WTC11 (cell line): ENCODE measurements at regions not wholly inside any gene's neighbourhood (a gene's known extent, or its start where the extent isn't known, plus 50 kb on each side); places are given as distances from the start of the nearest gene placed in this dataset.

ENCODE experiments used
- ATAC-seq: fragments of 200-7000 bp; cut with Tn5 transposase; 2 replicates; pipeline ENCODE4 v1.10.0; 2021; ENCODE audit warnings: mild to moderate bottlenecking, moderate library complexity
- CTCF ChIA-PET: fragments of 300-600 bp; sonication (Branson Sonifier 250); formaldehyde crosslinking; loops from one replicate; lab custom pipeline; 2021; ENCODE audit warnings: antibody characterized with exemption; lab: Charles Lee
- POLR2A ChIA-PET: fragments of 350-600 bp; sonication (Branson Sonifier 250); formaldehyde crosslinking; loops from one replicate; lab custom pipeline; 2021; ENCODE audit warnings: antibody characterized with exemption; lab: Charles Lee
- DNase-seq: peaks from one replicate; pipeline ENCODE4 v3.0.0; 2021; ENCODE audit warnings: low spot score
- H3K27ac Mint-ChIP-seq: 2 replicates; pipeline ENCODE4 v1.8.0; 2021; ENCODE audit warnings: mixed read lengths
- H3K27me3 Mint-ChIP-seq: 2 replicates; pipeline ENCODE4 v1.8.0; 2021; ENCODE audit warnings: low read depth, mild to moderate bottlenecking, moderate library complexity, mixed read lengths
- H3K36me3 Mint-ChIP-seq: 2 replicates; pipeline ENCODE4 v1.8.0; 2021; ENCODE audit warnings: mixed read lengths
- H3K4me1 Mint-ChIP-seq: 2 replicates; pipeline ENCODE4 v1.8.0; 2022; ENCODE audit warnings: mixed read lengths
- H3K4me3 Mint-ChIP-seq: 2 replicates; pipeline ENCODE4 v1.8.0; 2021; ENCODE audit warnings: mild to moderate bottlenecking, moderate library complexity, mixed read lengths
- H3K9me3 Mint-ChIP-seq: 2 replicates; pipeline ENCODE4 v1.8.0; 2021; ENCODE audit warnings: mixed read lengths
- ARID4B ChIP-seq: sonication (generic); formaldehyde crosslinking; IDR thresholded peaks from 2 replicates; pipeline ENCODE4 v1.8.0; 2023; ENCODE audit warnings: missing genetic modification reagents, mild to moderate bottlenecking, borderline replicate concordance
- CBFB ChIP-seq: sonication (generic); formaldehyde crosslinking; IDR thresholded peaks from 2 replicates; pipeline ENCODE4 v1.8.1; 2022; ENCODE audit warnings: mild to moderate bottlenecking, low read depth, missing genetic modification reagents
- E2F4 ChIP-seq: sonication (generic); formaldehyde crosslinking; IDR thresholded peaks from 2 replicates; pipeline ENCODE4 v1.8.1; 2022; ENCODE audit warnings: low read depth, mild to moderate bottlenecking, moderate library complexity, missing genetic modification reagents, borderline replicate concordance
- FOXK1 ChIP-seq: sonication (generic); formaldehyde crosslinking; IDR thresholded peaks from 2 replicates; pipeline ENCODE4 v1.8.0; 2022; ENCODE audit warnings: mild to moderate bottlenecking, moderate library complexity, missing genetic modification reagents
- GABPB1 ChIP-seq: sonication (generic); formaldehyde crosslinking; IDR thresholded peaks from 2 replicates; pipeline ENCODE4 v1.8.1; 2023; ENCODE audit warnings: mild to moderate bottlenecking, missing genetic modification reagents
- GTF2I ChIP-seq: fragments of 250-450 bp; sonication (Bioruptor Pico); conservative IDR thresholded peaks from 2 replicates; pipeline ENCODE4 v1.4.0; 2021; ENCODE audit warnings: mild to moderate bottlenecking
- HMGA2 ChIP-seq: fragments of 250-450 bp; sonication (Bioruptor Pico); IDR thresholded peaks from 2 replicates; pipeline ENCODE4 v1.4.0; 2021; ENCODE audit warnings: mild to moderate bottlenecking, moderate library complexity
- MYBL2 ChIP-seq: sonication (generic); formaldehyde crosslinking; IDR thresholded peaks from 2 replicates; pipeline ENCODE4 v1.8.1; 2023; ENCODE audit warnings: mild to moderate bottlenecking, moderate library complexity, missing genetic modification reagents
- NR3C1 ChIP-seq: sonication (generic); formaldehyde crosslinking; conservative IDR thresholded peaks from 2 replicates; pipeline ENCODE4 v1.8.1; 2023; ENCODE audit warnings: low read depth, mild to moderate bottlenecking, missing genetic modification reagents
- PRDM15 ChIP-seq: sonication (generic); formaldehyde crosslinking; IDR thresholded peaks from 2 replicates; pipeline ENCODE4 v1.8.0; 2022; ENCODE audit warnings: missing genetic modification reagents
- SMAD3 ChIP-seq: sonication (generic); formaldehyde crosslinking; IDR thresholded peaks from 2 replicates; pipeline ENCODE4 v1.8.0; 2022; ENCODE audit warnings: missing genetic modification reagents, mild to moderate bottlenecking, borderline replicate concordance
- TEAD1 ChIP-seq: sonication (generic); formaldehyde crosslinking; IDR thresholded peaks from 2 replicates; pipeline ENCODE4 v1.8.0; 2022; ENCODE audit warnings: mild to moderate bottlenecking, missing genetic modification reagents
- ZNF219 ChIP-seq: sonication (generic); formaldehyde crosslinking; IDR thresholded peaks from 2 replicates; pipeline ENCODE4 v1.8.0; 2023; ENCODE audit warnings: missing genetic modification reagents, mild to moderate bottlenecking, borderline replicate concordance
- ZNF317 ChIP-seq: sonication (generic); formaldehyde crosslinking; IDR thresholded peaks from 2 replicates; pipeline ENCODE4 v1.8.1; 2023; ENCODE audit warnings: low read depth, mild to moderate bottlenecking, moderate library complexity, missing genetic modification reagents, borderline replicate concordance
- TF ChIP-seq, protein P1 (sequence below): fragments of 250-450 bp; sonication (Bioruptor Pico); IDR thresholded peaks from 2 replicates; pipeline ENCODE4 v1.9.0; 2021; ENCODE audit warnings: mild to moderate bottlenecking
- TF ChIP-seq, protein P2 (sequence below): sonication (generic); formaldehyde crosslinking; IDR thresholded peaks from 2 replicates; pipeline ENCODE4 v1.8.1; 2022; ENCODE audit warnings: mild to moderate bottlenecking, missing genetic modification reagents, moderate library complexity, borderline replicate concordance
- TF ChIP-seq, protein P3 (sequence below): sonication (generic); formaldehyde crosslinking; conservative IDR thresholded peaks from 2 replicates; pipeline ENCODE4 v1.8.1; 2022; ENCODE audit warnings: mild to moderate bottlenecking, missing genetic modification reagents
- TF ChIP-seq, protein P4 (sequence below): sonication (generic); formaldehyde crosslinking; IDR thresholded peaks from 2 replicates; pipeline ENCODE4 v1.8.1; 2022; ENCODE audit warnings: missing genetic modification reagents, borderline replicate concordance
- TF ChIP-seq, protein P5 (sequence below): sonication (generic); formaldehyde crosslinking; IDR thresholded peaks from 2 replicates; pipeline ENCODE4 v1.8.0; 2023; ENCODE audit warnings: missing genetic modification reagents

- TF ChIP-seq PRDM15: no peak
Observed at GRCh38 chr7:16021851-16022250, 335.4 kb upstream of the MEOX2 start (continued).

DNA sequence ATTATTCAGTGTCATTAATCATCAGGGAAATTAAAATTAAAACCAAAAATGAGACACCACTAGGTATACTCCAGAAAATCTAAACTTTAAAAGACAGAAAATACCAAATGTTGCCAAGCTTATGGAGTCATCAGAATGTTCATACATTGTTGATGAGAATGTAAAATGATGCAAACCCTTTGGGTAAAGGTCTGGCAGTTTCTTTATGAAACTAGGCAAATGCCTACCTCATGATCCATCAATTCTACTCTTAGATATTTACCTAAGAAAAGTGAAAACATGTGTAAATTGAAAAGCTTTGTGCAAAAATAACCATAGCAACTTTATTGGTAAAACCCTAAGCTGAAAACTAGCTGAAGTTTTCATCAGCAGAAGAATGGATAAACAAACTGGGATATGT is 329.5 kb upstream of the MEOX2 start:
- POLR2A ChIA-PET: no interaction called here
- Mint-ChIP-seq H3K4me1 (no peaks in the 10 kb centered on the region), H3K36me3 (no peaks in the 10 kb centered on the region)
- DNase-seq: no peak
- TF ChIP-seq, protein P1, sequence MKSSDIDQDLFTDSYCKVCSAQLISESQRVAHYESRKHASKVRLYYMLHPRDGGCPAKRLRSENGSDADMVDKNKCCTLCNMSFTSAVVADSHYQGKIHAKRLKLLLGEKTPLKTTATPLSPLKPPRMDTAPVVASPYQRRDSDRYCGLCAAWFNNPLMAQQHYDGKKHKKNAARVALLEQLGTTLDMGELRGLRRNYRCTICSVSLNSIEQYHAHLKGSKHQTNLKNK (CRISPR knock-in tag): no peak
- TF ChIP-seq ARID4B (CRISPR knock-in tag) (no peak), NR3C1 (no peak), MYBL2 (no peak), TEAD1 (CRISPR knock-in tag) (no peak), ZNF317 (CRISPR knock-in tag) (no peak), GABPB1 (CRISPR knock-in tag) (no peak), CBFB (no peak), GTF2I (no peak)
- TF ChIP-seq, protein P2, sequence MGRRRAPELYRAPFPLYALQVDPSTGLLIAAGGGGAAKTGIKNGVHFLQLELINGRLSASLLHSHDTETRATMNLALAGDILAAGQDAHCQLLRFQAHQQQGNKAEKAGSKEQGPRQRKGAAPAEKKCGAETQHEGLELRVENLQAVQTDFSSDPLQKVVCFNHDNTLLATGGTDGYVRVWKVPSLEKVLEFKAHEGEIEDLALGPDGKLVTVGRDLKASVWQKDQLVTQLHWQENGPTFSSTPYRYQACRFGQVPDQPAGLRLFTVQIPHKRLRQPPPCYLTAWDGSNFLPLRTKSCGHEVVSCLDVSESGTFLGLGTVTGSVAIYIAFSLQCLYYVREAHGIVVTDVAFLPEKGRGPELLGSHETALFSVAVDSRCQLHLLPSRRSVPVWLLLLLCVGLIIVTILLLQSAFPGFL: no peak
- TF ChIP-seq, protein P3, sequence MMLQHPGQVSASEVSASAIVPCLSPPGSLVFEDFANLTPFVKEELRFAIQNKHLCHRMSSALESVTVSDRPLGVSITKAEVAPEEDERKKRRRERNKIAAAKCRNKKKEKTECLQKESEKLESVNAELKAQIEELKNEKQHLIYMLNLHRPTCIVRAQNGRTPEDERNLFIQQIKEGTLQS (CRISPR knock-in tag): no peak
- TF ChIP-seq, all 79 proteins: peak for 0
- Mint-ChIP-seq H3K4me3 (no peak overlapping the region), H3K27me3 (no peaks in the 10 kb centered on the region), H3K9me3 (peaks cover 6% of the 10 kb centered on the region; the same call in 1 of the 2 replicates), H3K27ac (no peak overlapping the region)
- no peak for ATAC-seq
- CTCF ChIA-PET: no interaction called here

GRCh38 chr7:16014031-16014430 is 327.5 kb upstream of the MEOX2 start:
- Mint-ChIP-seq H3K36me3 (no peaks in the 10 kb centered on the region), H3K27ac (no peak overlapping the region), H3K4me3 (no peak overlapping the region), H3K27me3 (no peaks in the 10 kb centered on the region), H3K4me1 (no peaks in the 10 kb centered on the region), H3K9me3 (peaks cover 9% of the 10 kb centered on the region; the same call in 1 of the 2 replicates)
- ATAC-seq: no peak
- CTCF ChIA-PET: no interaction called here
- DNase-seq: no peak
- POLR2A ChIA-PET: interaction anchor here (0.9 kb wide), 1 partner anchor 433 kb away, joined by 4 read pairs; no protein-coding TSS in a partner anchor
- TF ChIP-seq, protein P4, sequence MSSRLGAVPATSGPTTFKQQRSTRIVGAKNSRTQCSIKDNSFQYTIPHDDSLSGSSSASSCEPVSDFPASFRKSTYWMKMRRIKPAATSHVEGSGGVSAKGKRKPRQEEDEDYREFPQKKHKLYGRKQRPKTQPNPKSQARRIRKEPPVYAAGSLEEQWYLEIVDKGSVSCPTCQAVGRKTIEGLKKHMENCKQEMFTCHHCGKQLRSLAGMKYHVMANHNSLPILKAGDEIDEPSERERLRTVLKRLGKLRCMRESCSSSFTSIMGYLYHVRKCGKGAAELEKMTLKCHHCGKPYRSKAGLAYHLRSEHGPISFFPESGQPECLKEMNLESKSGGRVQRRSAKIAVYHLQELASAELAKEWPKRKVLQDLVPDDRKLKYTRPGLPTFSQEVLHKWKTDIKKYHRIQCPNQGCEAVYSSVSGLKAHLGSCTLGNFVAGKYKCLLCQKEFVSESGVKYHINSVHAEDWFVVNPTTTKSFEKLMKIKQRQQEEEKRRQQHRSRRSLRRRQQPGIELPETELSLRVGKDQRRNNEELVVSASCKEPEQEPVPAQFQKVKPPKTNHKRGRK: no peak
- TF ChIP-seq ZNF219 (CRISPR knock-in tag) (no peak), MYBL2 (no peak), E2F4 (CRISPR knock-in tag) (no peak), FOXK1 (CRISPR knock-in tag) (no peak), SMAD3 (no peak), HMGA2 (CRISPR knock-in tag) (no peak)
- TF ChIP-seq, protein P5, sequence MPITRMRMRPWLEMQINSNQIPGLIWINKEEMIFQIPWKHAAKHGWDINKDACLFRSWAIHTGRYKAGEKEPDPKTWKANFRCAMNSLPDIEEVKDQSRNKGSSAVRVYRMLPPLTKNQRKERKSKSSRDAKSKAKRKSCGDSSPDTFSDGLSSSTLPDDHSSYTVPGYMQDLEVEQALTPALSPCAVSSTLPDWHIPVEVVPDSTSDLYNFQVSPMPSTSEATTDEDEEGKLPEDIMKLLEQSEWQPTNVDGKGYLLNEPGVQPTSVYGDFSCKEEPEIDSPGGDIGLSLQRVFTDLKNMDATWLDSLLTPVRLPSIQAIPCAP (CRISPR knock-in tag): no peak
- TF ChIP-seq, protein P3 (CRISPR knock-in tag): no peak
